OCI-LY7 (cell line): ENCODE measurements at regions not wholly inside any gene's neighbourhood (a gene's known extent, or its start where the extent isn't known, plus 50 kb on each side); places are given as distances from the start of the nearest gene placed in this dataset.

Source experiments
- EZH2phosphoT487 ChIP-seq: fragments of 200-600 bp; sonication (generic); IDR thresholded peaks from 2 replicates; pipeline ENCODE4 v1.6.1; 2018; ENCODE audit warnings: low read depth, borderline replicate concordance, mild to moderate bottlenecking, mixed run types, antibody characterized with exemption, low read length, moderate library complexity, mixed read lengths
- TF ChIP-seq, protein P1 (sequence below): fragments of 200-600 bp; sonication (generic); conservative IDR thresholded peaks from 2 replicates; pipeline ENCODE4 v1.5.1; 2014; ENCODE audit warnings: mild to moderate bottlenecking, antibody characterized with exemption, low read length, moderate library complexity, mixed read lengths

DNA sequence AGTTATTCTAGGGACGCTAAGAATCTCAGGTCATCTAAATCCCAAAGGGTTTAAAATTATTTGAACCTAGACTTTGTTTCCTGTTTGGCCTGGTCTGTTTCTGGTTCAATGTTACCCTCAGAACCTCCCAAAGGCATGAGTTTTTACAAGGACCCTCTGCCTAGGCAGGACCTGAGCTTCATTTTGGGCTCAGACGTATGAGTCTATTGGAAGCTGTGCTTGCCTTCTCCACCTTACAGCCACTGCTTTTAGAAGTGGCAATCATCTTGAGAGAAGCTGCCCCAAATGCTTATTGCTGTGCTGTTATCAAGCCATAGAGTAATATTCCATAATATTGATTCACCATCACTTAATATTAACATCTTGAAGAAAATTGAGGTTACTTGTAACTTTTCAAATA lies 510.4 kb downstream of the TLE4 start:
- TF ChIP-seq, protein P1, sequence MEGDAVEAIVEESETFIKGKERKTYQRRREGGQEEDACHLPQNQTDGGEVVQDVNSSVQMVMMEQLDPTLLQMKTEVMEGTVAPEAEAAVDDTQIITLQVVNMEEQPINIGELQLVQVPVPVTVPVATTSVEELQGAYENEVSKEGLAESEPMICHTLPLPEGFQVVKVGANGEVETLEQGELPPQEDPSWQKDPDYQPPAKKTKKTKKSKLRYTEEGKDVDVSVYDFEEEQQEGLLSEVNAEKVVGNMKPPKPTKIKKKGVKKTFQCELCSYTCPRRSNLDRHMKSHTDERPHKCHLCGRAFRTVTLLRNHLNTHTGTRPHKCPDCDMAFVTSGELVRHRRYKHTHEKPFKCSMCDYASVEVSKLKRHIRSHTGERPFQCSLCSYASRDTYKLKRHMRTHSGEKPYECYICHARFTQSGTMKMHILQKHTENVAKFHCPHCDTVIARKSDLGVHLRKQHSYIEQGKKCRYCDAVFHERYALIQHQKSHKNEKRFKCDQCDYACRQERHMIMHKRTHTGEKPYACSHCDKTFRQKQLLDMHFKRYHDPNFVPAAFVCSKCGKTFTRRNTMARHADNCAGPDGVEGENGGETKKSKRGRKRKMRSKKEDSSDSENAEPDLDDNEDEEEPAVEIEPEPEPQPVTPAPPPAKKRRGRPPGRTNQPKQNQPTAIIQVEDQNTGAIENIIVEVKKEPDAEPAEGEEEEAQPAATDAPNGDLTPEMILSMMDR = no peak
- TF ChIP-seq EZH2phosphoT487 = no peak
